SJSA1 (cell line): ENCODE measurements at regions not wholly inside any gene's neighbourhood (a gene's known extent, or its start where the extent isn't known, plus 50 kb on each side); places are given as distances from the start of the nearest gene placed in this dataset.

Source experiments
- DNase-seq, 2 experiments: peaks; one replicate each; pipeline ENCODE4 v3.0.0-alpha.2; 2015 to 2020; ENCODE audit warnings: low spot score in 2 of 2, low read depth in 1 of 2
- H3K27ac ChIP-seq: fragments of 250-450 bp; sonication (Bioruptor Pico); 2 replicates; pipeline ENCODE4 v1.5.1; 2020; ENCODE audit warnings: mild to moderate bottlenecking, moderate library complexity
- H3K27me3 ChIP-seq: fragments of 250-450 bp; sonication (Bioruptor Pico); replicated peaks from 2 replicates; pipeline ENCODE4 v1.5.1; 2020; ENCODE audit warnings: mild to moderate bottlenecking, moderate library complexity
- H3K36me3 ChIP-seq: fragments of 250-450 bp; sonication (Bioruptor Pico); 2 replicates; pipeline ENCODE4 v1.5.1; 2020; ENCODE audit warnings: mild to moderate bottlenecking
- H3K4me1 ChIP-seq: fragments of 250-450 bp; sonication (Bioruptor Pico); replicated peaks from 2 replicates; pipeline ENCODE4 v1.6.1; 2021; ENCODE audit warnings: mild to moderate bottlenecking
- H3K4me3 ChIP-seq: fragments of 250-450 bp; sonication (Bioruptor Pico); 2 replicates; pipeline ENCODE4 v1.5.1; 2020; ENCODE audit warnings: mild to moderate bottlenecking
- H3K9me3 ChIP-seq: fragments of 250-450 bp; sonication (Bioruptor Pico); replicated peaks from 2 replicates; pipeline ENCODE4 v1.5.1; 2020; ENCODE audit warnings: mild to moderate bottlenecking

GRCh38 chr14:76638841-76639240 is 122.4 kb upstream of the VASH1 start:
- Histone ChIP-seq H3K36me3 (no peaks in the 10 kb centered on the region), H3K27me3 (no peaks in the 10 kb centered on the region; the same call in 1 of the 2 replicates), H3K4me3 (no peak overlapping the region), H3K9me3 (no peaks in the 10 kb centered on the region), H3K27ac (no peak overlapping the region), H3K4me1 (no peaks in the 10 kb centered on the region)
- DNase-seq: no peak

GRCh38 chr14:76639606-76640229 is 121.5 kb upstream of the VASH1 start:
- Histone ChIP-seq H3K36me3 (no peaks in the 10 kb centered on the region), H3K27me3 (peaks cover 2% of the 10 kb centered on the region; the same call in 1 of the 2 replicates), H3K27ac (no peak overlapping the region), H3K4me3 (no peak overlapping the region), H3K4me1 (no peaks in the 10 kb centered on the region), H3K9me3 (no peaks in the 10 kb centered on the region)
- no peak for DNase-seq

- no peaks in the 10 kb centered on the region for H3K4me1 ChIP-seq
- DNase-seq: no peak
- no peak overlapping the region for H3K4me3 ChIP-seq
- no peaks in the 10 kb centered on the region for H3K36me3 ChIP-seq
- no peak overlapping the region for H3K27ac ChIP-seq
- no peaks in the 10 kb centered on the region for H3K9me3 ChIP-seq
- peaks cover 2% of the 10 kb centered on the region; the same call in 1 of the 2 replicates for H3K27me3 ChIP-seq
Measured at GRCh38 chr14:76640923-76641395, 120.3 kb upstream of the VASH1 start.

- Histone ChIP-seq H3K27me3 (peaks cover 2% of the 10 kb centered on the region; the same call in 1 of the 2 replicates), H3K27ac (no peak overlapping the region), H3K4me3 (no peak overlapping the region), H3K4me1 (no peaks in the 10 kb centered on the region), H3K36me3 (no peaks in the 10 kb centered on the region), H3K9me3 (no peaks in the 10 kb centered on the region)
- DNase-seq: no peak
Measured at GRCh38 chr14:76641541-76641940, 119.7 kb upstream of the VASH1 start.

- no peaks in the 10 kb centered on the region for H3K4me1 ChIP-seq
- H3K27ac ChIP-seq: no peak overlapping the region
- no peaks in the 10 kb centered on the region for H3K9me3 ChIP-seq
- H3K27me3 ChIP-seq: peaks cover 2% of the 10 kb centered on the region; the same call in 1 of the 2 replicates
- no peak overlapping the region for H3K4me3 ChIP-seq
- H3K36me3 ChIP-seq: no peaks in the 10 kb centered on the region
- DNase-seq: no peak
Measured at GRCh38 chr14:76643887-76644286, 117.4 kb upstream of the VASH1 start.

DNA sequence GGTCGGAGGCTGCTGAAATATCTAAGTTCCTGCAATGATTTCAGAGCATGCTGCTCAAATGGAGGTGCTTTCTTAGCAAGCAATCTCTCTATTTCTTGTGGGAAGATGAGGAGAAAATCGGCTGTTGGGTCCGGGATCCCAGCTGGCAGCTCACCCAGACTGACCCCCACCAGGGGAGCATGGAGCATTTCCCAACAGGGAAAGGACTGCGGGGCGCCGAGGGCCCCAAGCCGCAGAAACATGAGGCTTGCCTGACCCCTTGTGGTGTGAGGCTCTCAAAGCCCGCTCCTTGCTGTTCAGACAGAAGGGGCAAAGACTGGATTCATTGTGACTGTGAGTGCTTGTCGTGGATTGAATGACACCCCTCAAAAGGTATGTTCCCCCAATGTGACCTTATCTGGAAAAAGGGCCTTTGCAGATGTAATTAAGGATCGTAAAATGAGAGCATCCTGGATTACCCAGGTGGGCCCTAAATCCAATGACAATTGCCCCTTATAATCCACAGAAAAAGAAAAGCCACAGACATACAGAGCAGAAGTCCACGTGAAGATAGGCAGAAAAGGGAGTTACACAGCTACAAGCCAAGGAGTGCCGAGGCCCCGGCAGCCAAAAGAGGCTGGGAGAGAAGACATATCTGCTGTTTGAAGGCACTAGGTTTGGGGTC is 116.3 kb upstream of the VASH1 start:
- Histone ChIP-seq H3K27me3 (0 out of 2 replicates have a peak, but pooled peaks cover 2% of the 10 kb centered on the region), H3K36me3 (no peaks in the 10 kb centered on the region), H3K27ac (no peak overlapping the region), H3K4me1 (no peaks in the 10 kb centered on the region), H3K4me3 (no peak overlapping the region), H3K9me3 (no peaks in the 10 kb centered on the region)
- peak in 1 of 2 experiments; percentile 17 for DNase-seq

GRCh38 chr14:76647697-76648298 is 113.5 kb upstream of the VASH1 start:
- DNase-seq: peak in 1 of 2 experiments; percentile 16
- Histone ChIP-seq H3K4me3 (no peak overlapping the region), H3K9me3 (no peaks in the 10 kb centered on the region), H3K36me3 (no peaks in the 10 kb centered on the region), H3K27me3 (0 out of 2 replicates have a peak, but pooled peaks cover 2% of the 10 kb centered on the region), H3K4me1 (no peaks in the 10 kb centered on the region), H3K27ac (no peak overlapping the region)

DNA sequence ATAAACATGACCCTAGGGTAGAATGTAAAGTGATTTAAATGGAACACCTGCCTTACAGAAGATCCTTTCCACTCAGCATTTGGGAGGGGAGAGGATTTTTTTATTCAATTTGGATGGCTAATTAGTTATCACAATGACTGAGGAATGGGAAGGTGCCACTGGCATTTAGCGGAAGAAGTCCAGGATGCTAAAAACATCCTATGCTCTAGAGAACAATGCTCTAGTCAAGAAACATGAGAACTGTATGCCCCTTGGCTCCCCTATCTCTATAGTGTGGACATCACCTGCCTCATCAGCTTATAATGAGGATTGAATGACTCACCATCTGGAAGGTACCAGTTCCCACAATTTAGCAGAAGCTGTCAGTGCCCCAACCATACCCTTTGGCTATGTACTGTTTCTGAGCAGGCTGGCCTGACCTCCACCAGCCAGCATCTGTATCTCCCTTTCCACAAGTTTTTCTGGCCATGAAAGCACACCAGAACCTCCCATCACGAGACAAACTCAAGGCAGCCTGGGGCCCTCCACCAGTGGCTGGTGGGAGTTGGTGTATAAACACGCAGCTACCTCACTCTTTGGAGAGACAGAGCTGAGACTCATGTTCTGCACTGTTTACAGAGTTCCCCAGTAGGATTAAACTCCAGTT is 109.7 kb upstream of the VASH1 start:
- Histone ChIP-seq H3K27me3 (no peaks in the 10 kb centered on the region), H3K4me1 (no peaks in the 10 kb centered on the region), H3K9me3 (no peaks in the 10 kb centered on the region), H3K27ac (no peak overlapping the region), H3K4me3 (no peak overlapping the region), H3K36me3 (no peaks in the 10 kb centered on the region)
- DNase-seq: no peak

DNA sequence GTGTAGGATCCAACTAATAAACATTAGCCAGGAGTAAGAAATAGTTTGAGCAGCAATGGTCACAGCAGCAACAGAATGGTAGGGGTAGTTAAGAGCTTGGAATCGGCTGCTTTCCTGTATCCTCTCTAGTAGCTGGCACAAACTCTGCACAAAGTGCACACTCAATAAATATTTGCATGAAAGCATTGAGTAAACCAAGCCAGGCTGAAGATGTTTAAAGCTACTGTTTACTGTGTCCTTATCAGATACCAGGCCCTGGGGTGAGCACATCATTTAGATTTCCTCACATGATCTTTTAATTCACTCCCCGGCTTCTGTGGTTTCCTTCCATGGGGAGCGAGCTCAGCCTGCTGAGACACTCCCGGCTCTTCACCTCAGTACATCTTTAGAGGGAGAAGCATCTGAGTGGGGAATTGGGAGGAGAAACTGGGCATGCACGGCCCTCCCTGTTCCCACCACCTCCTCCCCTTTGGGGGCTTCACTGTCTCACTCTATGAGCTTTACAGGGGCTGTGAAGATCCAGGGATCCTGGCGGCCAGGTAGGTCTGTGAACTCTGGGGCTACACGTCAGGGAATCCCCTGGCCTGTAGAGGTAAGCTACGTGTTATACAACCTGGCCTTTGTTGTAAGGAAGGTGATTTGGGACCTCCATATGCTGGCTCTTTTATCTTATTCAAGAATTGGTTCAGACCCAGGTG is 107.2 kb upstream of the VASH1 start:
- Histone ChIP-seq H3K4me3 (no peak overlapping the region), H3K27me3 (no peaks in the 10 kb centered on the region), H3K36me3 (no peaks in the 10 kb centered on the region), H3K9me3 (no peaks in the 10 kb centered on the region), H3K4me1 (no peaks in the 10 kb centered on the region), H3K27ac (no peak overlapping the region)
- no peak for DNase-seq

GRCh38 chr14:76654573-76655108 is 106.6 kb upstream of the VASH1 start:
- H3K27me3 ChIP-seq: no peaks in the 10 kb centered on the region
- no peaks in the 10 kb centered on the region for H3K9me3 ChIP-seq
- DNase-seq: no peak
- H3K27ac ChIP-seq: no peak overlapping the region
- H3K4me1 ChIP-seq: no peaks in the 10 kb centered on the region
- no peak overlapping the region for H3K4me3 ChIP-seq
- H3K36me3 ChIP-seq: no peaks in the 10 kb centered on the region

DNA sequence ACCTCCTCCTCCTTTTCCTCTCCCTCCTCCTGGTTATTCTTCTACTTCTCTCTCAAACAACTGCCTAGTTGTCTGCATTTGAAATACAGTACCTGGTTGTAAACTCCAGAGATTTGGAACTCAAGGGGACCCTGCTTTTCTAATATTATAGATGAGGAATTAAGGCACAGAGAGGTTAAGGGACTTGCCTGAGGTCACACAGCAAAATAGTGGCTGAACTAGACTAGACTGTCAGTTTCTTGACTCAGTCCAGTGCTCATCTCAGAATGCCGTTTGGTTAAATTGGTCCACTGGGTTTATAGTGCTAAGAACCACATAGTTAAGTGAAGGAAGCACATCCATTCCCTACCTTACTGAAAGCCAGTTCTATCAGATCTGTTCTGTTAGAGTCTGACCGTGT is 105.9 kb upstream of the VASH1 start:
- Histone ChIP-seq H3K4me1 (no peaks in the 10 kb centered on the region), H3K4me3 (no peak overlapping the region), H3K9me3 (no peaks in the 10 kb centered on the region), H3K27ac (no peak overlapping the region), H3K27me3 (no peaks in the 10 kb centered on the region), H3K36me3 (no peaks in the 10 kb centered on the region)
- DNase-seq: no peak

DNA sequence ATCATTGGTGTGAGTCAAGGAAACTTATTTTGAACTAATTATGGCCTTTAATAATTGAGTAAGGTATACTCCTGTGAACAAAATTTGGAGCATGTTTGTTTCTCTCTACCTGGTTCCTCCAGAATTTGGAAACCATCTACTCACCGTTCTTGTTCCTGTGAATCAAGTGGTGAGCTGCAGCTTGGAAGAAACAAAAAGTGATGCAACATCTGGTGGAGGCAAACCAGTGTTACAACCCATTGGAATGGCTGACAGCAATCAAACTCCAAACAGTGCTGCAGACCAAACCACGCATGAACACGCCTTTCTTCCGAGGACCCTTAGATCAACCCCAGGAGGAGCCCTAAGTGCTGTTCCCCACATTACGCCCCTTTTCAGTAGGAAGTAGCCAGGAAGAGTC is 104.7 kb upstream of the VASH1 start:
- H3K27ac ChIP-seq: no peak overlapping the region
- no peak overlapping the region for H3K4me3 ChIP-seq
- no peak for DNase-seq
- H3K27me3 ChIP-seq: no peaks in the 10 kb centered on the region
- H3K36me3 ChIP-seq: no peaks in the 10 kb centered on the region
- H3K4me1 ChIP-seq: no peaks in the 10 kb centered on the region
- no peaks in the 10 kb centered on the region for H3K9me3 ChIP-seq

- Histone ChIP-seq H3K27me3 (no peaks in the 10 kb centered on the region), H3K9me3 (no peaks in the 10 kb centered on the region), H3K4me3 (no peak overlapping the region), H3K4me1 (no peaks in the 10 kb centered on the region), H3K36me3 (no peaks in the 10 kb centered on the region), H3K27ac (no peak overlapping the region)
- DNase-seq: no peak
Measured at GRCh38 chr14:76657404-76657803, 103.9 kb upstream of the VASH1 start.
